Upper lobe of left lung (tissue), 6 donors: ENCODE measurements at regions not wholly inside any gene's neighbourhood (a gene's known extent, or its start where the extent isn't known, plus 50 kb on each side); places are given as distances from the start of the nearest gene placed in this dataset.
A peak's percentile ranks its signal among the peaks of the same experiment; 100 is the strongest.

ENCODE experiments used
- ATAC-seq, 2 donors: fragments of 200-7000 bp; cut with Tn5 transposase; one replicate each; pipeline ENCODE4 v1.9.1; 2022; ENCODE audit warnings: mild to moderate bottlenecking in 2 of 2, moderate library complexity in 2 of 2; ENCODE audit not compliant: low FRiP score in 2 of 2
- DNase-seq, 2 donors: peaks; one replicate each; pipeline ENCODE4 v3.0.0-alpha.2; 2019 to 2020
- H3K27ac ChIP-seq, 4 donors: fragments of 200-600 bp; sonication (generic); one replicate each; pipeline ENCODE4 v1.5.1; 2016 to 2019
- H3K27me3 ChIP-seq, 4 donors: fragments of 200-600 bp; sonication (generic); one replicate each; pipeline ENCODE4 v1.5.1; 2017 to 2019
- H3K36me3 ChIP-seq, 4 donors: fragments of 200-600 bp; sonication (generic); one replicate each; pipeline ENCODE4 v1.5.1; 2016 to 2019
- H3K4me1 ChIP-seq, 4 donors: fragments of 200-600 bp; sonication (generic); one replicate each; pipeline ENCODE4 v1.5.1; 2018 to 2019
- H3K4me3 ChIP-seq, 4 donors: fragments of 200-600 bp; sonication (generic); one replicate each; pipeline ENCODE4 v1.5.1; 2017 to 2019; ENCODE audit warnings: mild to moderate bottlenecking in 2 of 4, moderate library complexity in 1 of 4
- H3K9me3 ChIP-seq, 4 donors: fragments of 200-600 bp; sonication (generic); one replicate each; pipeline ENCODE4 v1.5.1; 2018 to 2019
- CTCF ChIP-seq, 6 experiments: fragments of 450-650 bp in 4 of 6; fragments of 200-600 bp in 2 of 6; sonication (generic) in 2 of 6; IDR thresholded peaks; one replicate each; pipeline ENCODE4 v1.5.1; 2016 to 2019; ENCODE audit warnings: antibody characterized with exemption in 6 of 6
- EP300 ChIP-seq, 4 donors: sonication (generic); formaldehyde crosslinking; IDR thresholded peaks; one replicate each; pipeline ENCODE4 v1.5.1; 2017; ENCODE audit warnings: antibody characterized with exemption in 4 of 4, control low read depth in 2 of 4
- POLR2A ChIP-seq, 4 donors: fragments of 450-650 bp; IDR thresholded peaks; one replicate each; pipeline ENCODE4 v1.5.1; 2016 to 2017; ENCODE audit warnings: antibody characterized with exemption in 4 of 4, mild to moderate bottlenecking in 2 of 4
- POLR2AphosphoS5 ChIP-seq, 2 donors: sonication (generic); formaldehyde crosslinking; IDR thresholded peaks; one replicate each; pipeline ENCODE4 v1.5.1; 2017; ENCODE audit warnings: antibody characterized with exemption in 2 of 2
- WGBS, 2 donors: methylation state at CpG; one replicate each; pipeline ENCODE4 v1.1.5; 2017 to 2018; 5-methylcytosine and 5-hydroxymethylcytosine counted together
- donor health status: DM: no; HTN: no; CAD: no; lungs with moderate emphysema.
- donor health status: DM: no; HTN: yes; CAD: no; lungs with severe emphysema.

GRCh38 chr1:60488847-60489246, 415.3 kb upstream of the C1orf87 start:
- H3K9me3 ChIP-seq: no peaks in the 10 kb centered on the region
- H3K4me3 ChIP-seq: no peak overlapping the region
- no peak for TF ChIP-seq POLR2AphosphoS5 (IDR thresholded peaks at IDR 0.05)
- TF ChIP-seq EP300 (IDR thresholded peaks at IDR 0.05): no peak
- no peak for TF ChIP-seq POLR2A (IDR thresholded peaks at IDR 0.05)
- TF ChIP-seq CTCF (IDR thresholded peaks at IDR 0.05): no peak
- no peak overlapping the region for H3K27ac ChIP-seq
- ATAC-seq (peak in 1 of 2 donors; percentile 60), DNase-seq (no peak)
- H3K36me3 ChIP-seq: no peaks in the 10 kb centered on the region
- H3K4me1 ChIP-seq: no peaks in the 10 kb centered on the region
- no peaks in the 10 kb centered on the region for H3K27me3 ChIP-seq

- Histone ChIP-seq H3K4me3 (no peak overlapping the region), H3K36me3 (no peaks in the 10 kb centered on the region), H3K4me1 (no peaks in the 10 kb centered on the region), H3K27me3 (no peaks in the 10 kb centered on the region), H3K27ac (no peak overlapping the region), H3K9me3 (no peaks in the 10 kb centered on the region)
- no peak for DNase-seq
- ATAC-seq: no peak
- WGBS, 2 donors: 75 to 87% methylated on average over 3 of the region's 3 CpGs
- TF ChIP-seq CTCF (IDR thresholded peaks at IDR 0.05): no peak
- TF ChIP-seq POLR2AphosphoS5 (IDR thresholded peaks at IDR 0.05): no peak
- no peak for TF ChIP-seq POLR2A (IDR thresholded peaks at IDR 0.05)
- TF ChIP-seq EP300 (IDR thresholded peaks at IDR 0.05): no peak
Observed at GRCh38 chr1:60487565-60488345, 414.2 kb upstream of the C1orf87 start.

GRCh38 chr1:60483509-60483908, 409.9 kb upstream of the C1orf87 start:
- 62 to 68% methylated on average over 3 of the region's 3 CpGs for WGBS, 2 donors
- no peak overlapping the region for H3K4me3 ChIP-seq
- ATAC-seq (no peak), DNase-seq (no peak)
- no peaks in the 10 kb centered on the region for H3K27me3 ChIP-seq
- H3K4me1 ChIP-seq: no peaks in the 10 kb centered on the region
- no peak overlapping the region for H3K27ac ChIP-seq
- no peaks in the 10 kb centered on the region for H3K36me3 ChIP-seq
- H3K9me3 ChIP-seq: peaks cover 0 to 5% (median 0%) of the 10 kb centered on the region in 4 donors
- TF ChIP-seq CTCF (IDR thresholded peaks at IDR 0.05) (no peak), POLR2A (IDR thresholded peaks at IDR 0.05) (no peak), POLR2AphosphoS5 (IDR thresholded peaks at IDR 0.05) (no peak), EP300 (IDR thresholded peaks at IDR 0.05) (no peak)

- no peak for TF ChIP-seq EP300 (IDR thresholded peaks at IDR 0.05)
- 55 to 59% methylated on average over 1 of the region's 1 CpG for WGBS, 2 donors
- no peak overlapping the region for H3K4me3 ChIP-seq
- no peaks in the 10 kb centered on the region for H3K27me3 ChIP-seq
- H3K4me1 ChIP-seq: no peaks in the 10 kb centered on the region
- no peaks in the 10 kb centered on the region for H3K9me3 ChIP-seq
- no peak for ATAC-seq
- no peaks in the 10 kb centered on the region for H3K36me3 ChIP-seq
- DNase-seq: no peak
- no peak overlapping the region for H3K27ac ChIP-seq
Observed at GRCh38 chr1:60470246-60470645, 396.7 kb upstream of the C1orf87 start.

- WGBS, 2 donors: 88 to 96% methylated on average over 1 of the region's 1 CpG
- no peak for ATAC-seq
- no peaks in the 10 kb centered on the region for H3K9me3 ChIP-seq
Observed at GRCh38 chr1:60463786-60464185, 390.2 kb upstream of the C1orf87 start.

More at GRCh38 chr1:60463786-60464185, 390.2 kb upstream of the C1orf87 start:
- Histone ChIP-seq H3K27me3 (no peaks in the 10 kb centered on the region), H3K36me3 (no peaks in the 10 kb centered on the region), H3K27ac (no peak overlapping the region), H3K4me1 (no peaks in the 10 kb centered on the region), H3K4me3 (no peak overlapping the region)
- TF ChIP-seq POLR2A (IDR thresholded peaks at IDR 0.05): no peak
- no peak for TF ChIP-seq CTCF (IDR thresholded peaks at IDR 0.05)
- no peak for TF ChIP-seq POLR2AphosphoS5 (IDR thresholded peaks at IDR 0.05)
- TF ChIP-seq EP300 (IDR thresholded peaks at IDR 0.05): no peak
- DNase-seq: no peak
